OCI-LY7 (cell line): ENCODE measurements at regions not wholly inside any gene's neighbourhood (a gene's known extent, or its start where the extent isn't known, plus 50 kb on each side); places are given as distances from the start of the nearest gene placed in this dataset.

ENCODE experiments used
- BruUV-seq: library from RNA; stranded (reverse); fragments of 400-500 nt; replicated peaks from 2 replicates; lab custom pipeline; 2021; lab: Mats Ljungman, UMichigan
- CTCF ChIA-PET: fragments of 300-600 bp; sonication (Branson Sonifier 250); formaldehyde crosslinking; loops from one replicate; lab custom pipeline; 2022; ENCODE audit warnings: antibody characterized with exemption; ENCODE audit not compliant: unreplicated experiment; lab: Charles Lee
- POLR2A ChIA-PET: fragments of 300-600 bp; sonication (Branson Sonifier 250); formaldehyde crosslinking; loops from one replicate; lab custom pipeline; 2022; ENCODE audit warnings: antibody characterized with exemption; lab: Charles Lee
- DNase-seq: peaks from one replicate; pipeline ENCODE4 v3.0.0-alpha.2; 2015; ENCODE audit warnings: low spot score
- H2AFZ ChIP-seq: fragments of 200-600 bp; sonication (generic), shearing (Covaris generic); 2 replicates; pipeline ENCODE4 v1.6.1; 2014; ENCODE audit warnings: mild to moderate bottlenecking, antibody characterized with exemption, low read length, moderate library complexity
- H3K27ac ChIP-seq: fragments of 200-600 bp; sonication (generic); 2 replicates; pipeline ENCODE4 v1.5.1; 2014; ENCODE audit warnings: mixed run types, low read depth, mild to moderate bottlenecking, moderate library complexity, low read length, inconsistent platforms; ENCODE audit not compliant: poor library complexity, severe bottlenecking
- H3K36me3 ChIP-seq: fragments of 200-600 bp; sonication (generic); 2 replicates; pipeline ENCODE4 v1.6.1; 2014; ENCODE audit warnings: mild to moderate bottlenecking, antibody characterized with exemption, low read length, moderate library complexity, mixed read lengths; ENCODE audit not compliant: insufficient read depth
- H3K4me1 ChIP-seq: fragments of 200-600 bp; sonication (generic); 2 replicates; pipeline ENCODE4 v1.5.1; 2014; ENCODE audit warnings: mild to moderate bottlenecking, low read length; ENCODE audit not compliant: insufficient read depth, poor library complexity, severe bottlenecking
- H3K4me2 ChIP-seq: fragments of 200-600 bp; sonication (generic); 2 replicates; pipeline ENCODE4 v1.6.1; 2014; ENCODE audit warnings: mild to moderate bottlenecking, low read length
- H3K4me3 ChIP-seq: fragments of 200-600 bp; sonication (generic); 2 replicates; pipeline ENCODE4 v1.5.1; 2014; ENCODE audit warnings: mild to moderate bottlenecking, low read depth, low read length; ENCODE audit not compliant: poor library complexity, severe bottlenecking
- H3K79me2 ChIP-seq: fragments of 200-600 bp; sonication (generic); 2 replicates; pipeline ENCODE4 v1.6.1; 2016; ENCODE audit warnings: low read depth, mild to moderate bottlenecking, low read length, moderate library complexity, mixed read lengths; ENCODE audit not compliant: insufficient read depth
- H3K9me2 ChIP-seq: fragments of 200-600 bp; sonication (generic); 2 replicates; pipeline ENCODE4 v1.6.1; 2016; ENCODE audit warnings: mild to moderate bottlenecking, low read length, mixed read lengths; ENCODE audit not compliant: insufficient read depth
- H3K9me3 ChIP-seq: fragments of 200-600 bp; sonication (generic); 2 replicates; pipeline ENCODE4 v1.6.1; 2014; ENCODE audit warnings: mild to moderate bottlenecking, mixed run types, low read length, mixed read lengths
- H4K20me1 ChIP-seq: fragments of 200-600 bp; sonication (generic); 2 replicates; pipeline ENCODE4 v1.6.1; 2014; ENCODE audit warnings: mild to moderate bottlenecking, antibody characterized with exemption, low read length, moderate library complexity, mixed read lengths; ENCODE audit not compliant: insufficient read depth
- CTCF ChIP-seq: fragments of 200-600 bp; sonication (generic); conservative IDR thresholded peaks from 2 replicates; pipeline ENCODE4 v1.5.1; 2014; ENCODE audit warnings: mild to moderate bottlenecking, antibody characterized with exemption, low read length, moderate library complexity, mixed read lengths
- EZH2phosphoT487 ChIP-seq: fragments of 200-600 bp; sonication (generic); IDR thresholded peaks from 2 replicates; pipeline ENCODE4 v1.6.1; 2018; ENCODE audit warnings: low read depth, borderline replicate concordance, mild to moderate bottlenecking, mixed run types, antibody characterized with exemption, low read length, moderate library complexity, mixed read lengths
- intact Hi-C: fragments of 100-400 bp; cut with micrococcal nuclease; formaldehyde crosslinking; loops from one replicate; pipeline ENCODE4 v1.10.0; 2022; ENCODE audit not compliant: unreplicated experiment

DNA sequence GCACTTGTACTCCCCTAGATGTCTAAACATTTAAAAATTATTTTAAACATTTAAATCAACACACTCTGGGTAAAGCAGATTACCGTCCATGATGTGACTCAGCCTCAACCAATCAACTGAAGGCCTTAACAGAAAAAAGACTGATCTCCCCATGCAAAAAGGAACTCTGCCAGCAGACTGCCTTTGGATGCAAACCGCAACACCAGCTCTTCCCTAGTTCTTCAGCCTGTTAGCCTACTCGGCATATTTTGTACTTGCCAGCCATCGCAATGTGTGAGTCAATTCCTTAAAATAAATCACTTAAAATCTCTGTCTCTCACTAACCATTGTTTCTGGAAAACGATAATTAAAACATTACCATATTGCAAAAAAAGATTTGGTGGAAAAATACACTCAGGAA is 375.9 kb downstream of the RSL24D1 start:
- no peak overlapping the region for H3K27ac ChIP-seq
- H3K36me3 ChIP-seq: no peaks in the 10 kb centered on the region
- H2AFZ ChIP-seq: no peak overlapping the region
- H4K20me1 ChIP-seq: no peaks in the 10 kb centered on the region
- no peak for DNase-seq
- no TSS peak for BruUV-seq
- no peaks in the 10 kb centered on the region for H3K4me1 ChIP-seq
- POLR2A ChIA-PET: no interaction called here
- TF ChIP-seq EZH2phosphoT487: no peak
- TF ChIP-seq CTCF: no peak
- H3K4me2 ChIP-seq: no peak overlapping the region
- intact Hi-C loops: no loop called here
- no peaks in the 10 kb centered on the region for H3K9me2 ChIP-seq
- H3K9me3 ChIP-seq: no peaks in the 10 kb centered on the region
- CTCF ChIA-PET: no interaction called here
- H3K79me2 ChIP-seq: no peaks in the 10 kb centered on the region
- no peak overlapping the region for H3K4me3 ChIP-seq

DNA sequence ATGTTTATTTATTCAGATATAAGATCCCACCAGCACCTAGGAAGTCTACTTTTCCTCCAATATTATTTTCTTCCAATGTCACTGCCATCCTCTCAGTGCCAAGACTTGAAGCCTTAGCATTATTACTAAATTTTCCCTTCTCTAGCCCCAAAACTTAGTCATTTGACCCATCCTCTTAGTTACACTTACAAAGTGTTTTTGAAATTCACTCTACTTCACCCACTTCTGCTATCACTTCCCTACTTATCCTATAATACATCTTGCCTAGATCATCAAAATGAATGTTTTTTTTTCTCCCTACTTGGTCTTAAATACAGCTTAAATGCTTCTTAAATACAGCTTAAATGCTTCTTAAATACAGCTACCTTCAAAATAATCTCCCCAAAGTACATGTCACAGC is 376.6 kb downstream of the RSL24D1 start:
- intact Hi-C loops: no loop called here
- H3K9me2 ChIP-seq: no peaks in the 10 kb centered on the region

DNA sequence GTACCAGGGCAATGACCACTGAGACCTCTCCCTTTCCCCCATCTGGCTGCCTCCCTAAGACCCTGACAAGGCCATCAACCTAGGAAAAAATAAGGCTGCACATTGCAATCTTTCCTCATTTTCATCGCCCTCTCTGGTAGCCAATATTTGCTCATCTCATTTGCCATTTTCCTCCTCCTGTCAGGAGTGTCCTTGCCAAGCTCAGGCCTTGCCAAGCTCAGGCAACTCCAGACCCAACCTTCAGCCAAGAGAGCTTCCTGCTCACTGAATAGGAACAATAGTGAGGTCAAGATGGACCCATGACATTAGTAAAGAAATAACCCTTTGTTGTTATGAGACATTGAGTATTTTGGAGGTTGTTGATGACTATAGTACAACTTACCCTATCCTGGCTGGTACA is 380.3 kb downstream of the RSL24D1 start:
- POLR2A ChIA-PET: no interaction called here
- Histone ChIP-seq H3K9me3 (no peaks in the 10 kb centered on the region), H3K79me2 (no peaks in the 10 kb centered on the region), H3K36me3 (no peaks in the 10 kb centered on the region), H3K4me3 (no peak overlapping the region), H4K20me1 (no peaks in the 10 kb centered on the region), H3K4me2 (no peak overlapping the region), H3K9me2 (no peaks in the 10 kb centered on the region), H2AFZ (no peak overlapping the region), H3K4me1 (no peaks in the 10 kb centered on the region), H3K27ac (no peak overlapping the region)
- BruUV-seq: no TSS peak
- intact Hi-C loops: no loop called here
- CTCF ChIA-PET: no interaction called here
- TF ChIP-seq EZH2phosphoT487: no peak
- TF ChIP-seq CTCF: no peak
- no peak for DNase-seq

More for the DNA sequence above, 376.6 kb downstream of the RSL24D1 start:
- Histone ChIP-seq H4K20me1 (no peaks in the 10 kb centered on the region), H3K4me2 (no peak overlapping the region), H3K9me3 (no peaks in the 10 kb centered on the region), H2AFZ (no peak overlapping the region), H3K4me1 (no peaks in the 10 kb centered on the region), H3K4me3 (no peak overlapping the region), H3K79me2 (no peaks in the 10 kb centered on the region), H3K36me3 (no peaks in the 10 kb centered on the region), H3K27ac (no peak overlapping the region)
- TF ChIP-seq EZH2phosphoT487 (no peak), CTCF (no peak)
- CTCF ChIA-PET: no interaction called here
- DNase-seq: no peak
- POLR2A ChIA-PET: no interaction called here
- BruUV-seq: no TSS peak
